Putamen (tissue), 1 donor: ENCODE measurements at regions not wholly inside any gene's neighbourhood (a gene's known extent, or its start where the extent isn't known, plus 50 kb on each side); places are given as distances from the start of the nearest gene placed in this dataset.
"Not testable (repeated sequence)": the region's sequence is repeated elsewhere in the genome, so short reads cannot be mapped to it uniquely, and the experiment has no call there.

Experiments
- DNase-seq: peaks from one replicate; pipeline ENCODE4 v3.0.0-alpha.2; 2016; ENCODE audit warnings: low spot score

GRCh38 chr2:87198422-87198821, 176.8 kb upstream of the PLGLB1 start:
- peak; percentile 1 for DNase-seq

GRCh38 chr2:87199228-87199627, 177.6 kb upstream of the PLGLB1 start:
- DNase-seq = not testable (repeated sequence)

GRCh38 chr2:87204569-87205147, 183.0 kb upstream of the PLGLB1 start:
- DNase-seq = not testable (repeated sequence)

- DNase-seq = not testable (repeated sequence)
Observed at GRCh38 chr2:87212938-87213337, 191.3 kb upstream of the PLGLB1 start.

- not testable (repeated sequence) for DNase-seq
Observed at GRCh38 chr2:87217005-87217404, 195.4 kb upstream of the PLGLB1 start.

GRCh38 chr2:87217741-87218410, 196.2 kb upstream of the PLGLB1 start:
- not testable (repeated sequence) for DNase-seq

- DNase-seq = not testable (repeated sequence)
Observed at GRCh38 chr2:87220651-87221050, 199.0 kb upstream of the PLGLB1 start.

- DNase-seq = not testable (repeated sequence)
Observed at GRCh38 chr2:87222131-87222530, 200.5 kb upstream of the PLGLB1 start.

GRCh38 chr2:87223873-87224272, 202.2 kb upstream of the PLGLB1 start:
- DNase-seq = not testable (repeated sequence)

- DNase-seq = not testable (repeated sequence)
Observed at GRCh38 chr2:87229091-87229689, 207.5 kb upstream of the PLGLB1 start.

GRCh38 chr2:87229964-87230363, 208.3 kb upstream of the PLGLB1 start:
- not testable (repeated sequence) for DNase-seq

- not testable (repeated sequence) for DNase-seq
Observed at GRCh38 chr2:87235333-87235981, 213.8 kb upstream of the PLGLB1 start.

- not testable (repeated sequence) for DNase-seq
Observed at GRCh38 chr2:87237570-87238336, 216.1 kb upstream of the PLGLB1 start.

- not testable (repeated sequence) for DNase-seq
Observed at GRCh38 chr2:87239558-87240215, 218.0 kb upstream of the PLGLB1 start.

GRCh38 chr2:87246066-87246717, 224.5 kb upstream of the PLGLB1 start:
- not testable (repeated sequence) for DNase-seq

- DNase-seq = not testable (repeated sequence)
Observed at GRCh38 chr2:87252046-87252445, 230.4 kb upstream of the PLGLB1 start.

- DNase-seq = not testable (repeated sequence)
Observed at GRCh38 chr2:87254562-87254961, 232.9 kb upstream of the PLGLB1 start.

GRCh38 chr2:87255410-87255809, 233.8 kb upstream of the PLGLB1 start:
- DNase-seq = not testable (repeated sequence)

- not testable (repeated sequence) for DNase-seq
Observed at GRCh38 chr2:87258887-87259286, 237.2 kb upstream of the PLGLB1 start.

GRCh38 chr2:87262184-87262702, 240.6 kb upstream of the PLGLB1 start:
- not testable (repeated sequence) for DNase-seq
